ENCODE measurements at regions not wholly inside any gene's neighbourhood (a gene's known extent, or its start where the extent isn't known, plus 50 kb on each side); places are given as distances from the start of the nearest gene placed in this dataset.

- no peak for DNase-seq (ENCODE audit: extremely low spot score, unreplicated experiment)
- Mint-ChIP-seq H3K36me3 (no peaks in the 10 kb centered on the region), H3K27me3 (peaks cover 7% of the 10 kb centered on the region), H3K4me3 (no peak overlapping the region), H3K9me3 (no peaks in the 10 kb centered on the region), H3K4me1 (ENCODE audit: unreplicated experiment) (no peaks in the 10 kb centered on the region), H3K27ac (no peak overlapping the region)
- TF ChIP-seq, protein P1, sequence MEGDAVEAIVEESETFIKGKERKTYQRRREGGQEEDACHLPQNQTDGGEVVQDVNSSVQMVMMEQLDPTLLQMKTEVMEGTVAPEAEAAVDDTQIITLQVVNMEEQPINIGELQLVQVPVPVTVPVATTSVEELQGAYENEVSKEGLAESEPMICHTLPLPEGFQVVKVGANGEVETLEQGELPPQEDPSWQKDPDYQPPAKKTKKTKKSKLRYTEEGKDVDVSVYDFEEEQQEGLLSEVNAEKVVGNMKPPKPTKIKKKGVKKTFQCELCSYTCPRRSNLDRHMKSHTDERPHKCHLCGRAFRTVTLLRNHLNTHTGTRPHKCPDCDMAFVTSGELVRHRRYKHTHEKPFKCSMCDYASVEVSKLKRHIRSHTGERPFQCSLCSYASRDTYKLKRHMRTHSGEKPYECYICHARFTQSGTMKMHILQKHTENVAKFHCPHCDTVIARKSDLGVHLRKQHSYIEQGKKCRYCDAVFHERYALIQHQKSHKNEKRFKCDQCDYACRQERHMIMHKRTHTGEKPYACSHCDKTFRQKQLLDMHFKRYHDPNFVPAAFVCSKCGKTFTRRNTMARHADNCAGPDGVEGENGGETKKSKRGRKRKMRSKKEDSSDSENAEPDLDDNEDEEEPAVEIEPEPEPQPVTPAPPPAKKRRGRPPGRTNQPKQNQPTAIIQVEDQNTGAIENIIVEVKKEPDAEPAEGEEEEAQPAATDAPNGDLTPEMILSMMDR (conservative IDR thresholded peaks at IDR 0.05), result peak; percentile 57
Observed at GRCh38 chr10:125337510-125337909, 177.1 kb upstream of the CTBP2 start.

DNA sequence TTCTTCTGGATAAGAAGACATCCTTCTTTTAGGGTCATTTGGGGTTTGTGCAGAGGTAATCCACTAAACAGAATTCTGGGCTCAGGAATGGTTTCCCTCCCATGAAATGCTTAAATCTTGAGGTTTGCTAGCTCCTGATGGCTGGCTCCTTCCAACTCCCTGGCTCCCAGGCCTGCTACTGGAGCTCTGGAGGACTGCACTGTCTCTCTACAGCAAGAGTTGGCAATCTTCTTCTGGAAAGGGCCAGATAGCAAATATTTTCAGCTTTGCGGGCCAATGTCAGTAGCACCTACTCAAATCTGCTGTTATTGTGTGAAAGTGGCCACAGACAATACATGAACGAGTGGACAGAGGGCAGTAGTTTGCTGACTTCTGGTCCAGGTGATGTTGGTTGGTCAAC is 174.2 kb upstream of the CTBP2 start:
- no peak overlapping the region for H3K4me3 Mint-ChIP-seq
- no peak for DNase-seq (ENCODE audit: extremely low spot score, unreplicated experiment)
- H3K36me3 Mint-ChIP-seq, result no peaks in the 10 kb centered on the region
- TF ChIP-seq, protein P1 (conservative IDR thresholded peaks at IDR 0.05), result no peak
- no peaks in the 10 kb centered on the region for H3K4me1 Mint-ChIP-seq (ENCODE audit: unreplicated experiment)
- peaks cover 7% of the 10 kb centered on the region for H3K27me3 Mint-ChIP-seq
- H3K27ac Mint-ChIP-seq, result no peak overlapping the region
- H3K9me3 Mint-ChIP-seq, result no peaks in the 10 kb centered on the region

GRCh38 chr10:125333769-125334168 is 173.4 kb upstream of the CTBP2 start:
- H3K4me3 Mint-ChIP-seq, result no peak overlapping the region

DNA sequence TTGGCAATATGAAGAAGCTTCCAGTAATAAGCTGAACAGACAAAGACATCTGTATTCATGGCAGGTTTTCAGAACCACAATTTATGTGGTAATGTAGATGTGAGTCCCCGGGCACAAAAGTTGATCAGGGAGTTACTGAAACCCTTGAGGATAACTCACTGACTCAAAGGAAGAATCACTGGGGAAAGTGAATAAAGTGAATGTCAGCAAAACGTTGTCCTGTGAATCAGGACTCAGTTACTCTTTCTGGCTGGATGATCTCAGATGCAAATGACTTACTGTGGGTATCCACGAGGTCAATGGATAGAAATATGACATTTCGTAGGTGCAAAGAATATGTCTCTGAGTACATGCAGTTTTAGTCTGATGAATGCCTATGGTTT is 172.8 kb upstream of the CTBP2 start:
- H3K4me3 Mint-ChIP-seq, result no peak overlapping the region
- no peak for DNase-seq (ENCODE audit: extremely low spot score, unreplicated experiment)
- no peaks in the 10 kb centered on the region for H3K36me3 Mint-ChIP-seq
- H3K4me1 Mint-ChIP-seq (ENCODE audit: unreplicated experiment), result no peaks in the 10 kb centered on the region
- TF ChIP-seq, protein P1 (conservative IDR thresholded peaks at IDR 0.05), result no peak
- H3K27me3 Mint-ChIP-seq, result peaks cover 9% of the 10 kb centered on the region
- no peak overlapping the region for H3K27ac Mint-ChIP-seq
- H3K9me3 Mint-ChIP-seq, result peaks cover 2% of the 10 kb centered on the region

More at GRCh38 chr10:125333769-125334168, 173.4 kb upstream of the CTBP2 start:
- peaks cover 7% of the 10 kb centered on the region for H3K27me3 Mint-ChIP-seq
- no peaks in the 10 kb centered on the region for H3K4me1 Mint-ChIP-seq (ENCODE audit: unreplicated experiment)
- TF ChIP-seq, protein P1 (conservative IDR thresholded peaks at IDR 0.05), result no peak
- no peaks in the 10 kb centered on the region for H3K9me3 Mint-ChIP-seq
- no peaks in the 10 kb centered on the region for H3K36me3 Mint-ChIP-seq
- H3K27ac Mint-ChIP-seq, result no peak overlapping the region
- DNase-seq (ENCODE audit: extremely low spot score, unreplicated experiment), result no peak

- peaks cover 5% of the 10 kb centered on the region for H3K9me3 Mint-ChIP-seq
- H3K36me3 Mint-ChIP-seq, result no peaks in the 10 kb centered on the region
- peaks cover 12% of the 10 kb centered on the region for H3K27me3 Mint-ChIP-seq
- DNase-seq (ENCODE audit: extremely low spot score, unreplicated experiment), result no peak
- H3K27ac Mint-ChIP-seq, result no peak overlapping the region
- H3K4me1 Mint-ChIP-seq (ENCODE audit: unreplicated experiment), result no peaks in the 10 kb centered on the region
- TF ChIP-seq, protein P1 (conservative IDR thresholded peaks at IDR 0.05), result no peak
- H3K4me3 Mint-ChIP-seq, result no peak overlapping the region
Observed at GRCh38 chr10:125332548-125333208, 172.3 kb upstream of the CTBP2 start.

All from type B pancreatic cell (in vitro differentiated cells).